Esophagus muscularis mucosa (tissue), 4 donors: ENCODE measurements at regions not wholly inside any gene's neighbourhood (a gene's known extent, or its start where the extent isn't known, plus 50 kb on each side); places are given as distances from the start of the nearest gene placed in this dataset.

Source experiments
- DNase-seq: peaks from one replicate; pipeline ENCODE4 v3.0.0-alpha.2; 2017; ENCODE audit errors: extremely low spot score
- H3K27ac ChIP-seq, 4 donors: fragments of 200-600 bp; sonication (generic); replicated peaks in 1 of 4; 1 replicate in 3 of 4; 2 replicates in 1 of 4; pipeline ENCODE4 v1.5.1; 2016 to 2019; ENCODE audit warnings: mild to moderate bottlenecking in 1 of 4
- H3K27me3 ChIP-seq, 4 donors: fragments of 200-600 bp; sonication (generic); one replicate each; pipeline versions ENCODE4 v1.5.1 to v1.6.0; 2016 to 2019
- H3K36me3 ChIP-seq, 4 donors: fragments of 200-600 bp; sonication (generic); one replicate each; pipeline ENCODE4 v1.5.1; 2016 to 2019
- H3K4me1 ChIP-seq, 4 donors: fragments of 200-600 bp; sonication (generic); one replicate each; pipeline ENCODE4 v1.5.1; 2016 to 2019
- H3K4me3 ChIP-seq, 4 donors: fragments of 200-600 bp; sonication (generic); 1 replicate in 2 of 4; 2 replicates in 2 of 4; pipeline ENCODE4 v1.5.1; 2016 to 2019; ENCODE audit warnings: mild to moderate bottlenecking in 4 of 4, moderate library complexity in 1 of 4
- H3K9me3 ChIP-seq, 4 donors: fragments of 200-600 bp; sonication (generic); 1 replicate in 3 of 4; 2 replicates in 1 of 4; pipeline ENCODE4 v1.5.1; 2016 to 2019
- CTCF ChIP-seq, 3 experiments: fragments of 200-600 bp in 2 of 3; fragments of 450-650 bp in 1 of 3; sonication (generic) in 2 of 3; IDR thresholded peaks; one replicate each; pipeline ENCODE4 v1.5.1; 2017 to 2019; ENCODE audit warnings: antibody characterized with exemption in 3 of 3, mild to moderate bottlenecking in 2 of 3, moderate library complexity in 1 of 3
- EP300 ChIP-seq: sonication (generic); formaldehyde crosslinking; IDR thresholded peaks from one replicate; pipeline ENCODE4 v1.6.1; 2017; ENCODE audit warnings: antibody characterized with exemption
- POLR2A ChIP-seq: fragments of 450-650 bp; IDR thresholded peaks from one replicate; pipeline ENCODE4 v1.6.1; 2017; ENCODE audit warnings: antibody characterized with exemption, moderate library complexity, mild to moderate bottlenecking, low read depth
- POLR2AphosphoS5 ChIP-seq, 2 donors: sonication (generic); formaldehyde crosslinking; IDR thresholded peaks; one replicate each; pipeline ENCODE4 v1.6.1; 2017; ENCODE audit warnings: antibody characterized with exemption in 2 of 2
- WGBS: methylation state at CpG from one replicate; pipeline ENCODE4 v1.1.5; 2018; 5-methylcytosine and 5-hydroxymethylcytosine counted together
- intact Hi-C: fragments of 100-400 bp; cut with DNase I; formaldehyde crosslinking; loops from one replicate; pipeline ENCODE4 v1.15.1; 2023

GRCh38 chr6:27679964-27680694, 207.2 kb upstream of the ZNF184 start:
- H3K27me3 ChIP-seq = peaks cover 0 to 89% (median 39%) of the 10 kb centered on the region in 4 donors
- 9% methylated on average over 40 of the region's 47 CpGs for WGBS
- TF ChIP-seq EP300 (no peak), POLR2AphosphoS5 (IDR thresholded peaks at IDR 0.05) (no peak), POLR2A (no peak), CTCF (IDR thresholded peaks at IDR 0.05) (no peak)
- H3K36me3 ChIP-seq = no peaks in the 10 kb centered on the region
- intact Hi-C loops = no loop called here
- H3K27ac ChIP-seq = no peak overlapping the region
- DNase-seq = no peak
- H3K4me1 ChIP-seq = peaks cover 0 to 4% (median 0%) of the 10 kb centered on the region in 4 donors
- H3K9me3 ChIP-seq = no peaks in the 10 kb centered on the region
- H3K4me3 ChIP-seq = no peak overlapping the region

GRCh38 chr6:27679308-27679963, 206.5 kb upstream of the ZNF184 start:
- Histone ChIP-seq H3K9me3 (no peaks in the 10 kb centered on the region), H3K4me3 (no peak overlapping the region), H3K27ac (no peak overlapping the region), H3K27me3 (peaks cover 0 to 96% (median 39%) of the 10 kb centered on the region in 4 donors), H3K36me3 (no peaks in the 10 kb centered on the region), H3K4me1 (peaks cover 0 to 4% (median 0%) of the 10 kb centered on the region in 4 donors)
- no peak for DNase-seq
- no peak for TF ChIP-seq CTCF (IDR thresholded peaks at IDR 0.05)
- 10% methylated on average over 27 of the region's 27 CpGs for WGBS
- intact Hi-C loops = no loop called here

GRCh38 chr6:27678469-27678868, 205.6 kb upstream of the ZNF184 start:
- Histone ChIP-seq H3K27ac (no peak overlapping the region), H3K27me3 (peaks cover 0 to 98% (median 40%) of the 10 kb centered on the region in 4 donors), H3K9me3 (no peaks in the 10 kb centered on the region), H3K4me1 (peaks cover 0 to 4% (median 0%) of the 10 kb centered on the region in 4 donors), H3K36me3 (no peaks in the 10 kb centered on the region), H3K4me3 (no peak overlapping the region)
- no peak for DNase-seq
- intact Hi-C loops = no loop called here
- TF ChIP-seq POLR2A (no peak), POLR2AphosphoS5 (IDR thresholded peaks at IDR 0.05) (no peak), EP300 (no peak), CTCF (IDR thresholded peaks at IDR 0.05) (no peak)
- 68% methylated on average over 5 of the region's 5 CpGs for WGBS

- TF ChIP-seq POLR2A (no peak), CTCF (IDR thresholded peaks at IDR 0.05) (no peak), EP300 (no peak), POLR2AphosphoS5 (IDR thresholded peaks at IDR 0.05) (no peak)
- Histone ChIP-seq H3K27me3 (peaks cover 0 to 100% (median 41%) of the 10 kb centered on the region in 4 donors), H3K27ac (no peak overlapping the region), H3K4me1 (peaks cover 0 to 2% (median under 1%) of the 10 kb centered on the region in 4 donors), H3K4me3 (no peak overlapping the region), H3K9me3 (no peaks in the 10 kb centered on the region), H3K36me3 (no peaks in the 10 kb centered on the region)
- no peak for DNase-seq
- intact Hi-C loops = no loop called here
- WGBS = 69% methylated on average over 9 of the region's 9 CpGs
Observed at GRCh38 chr6:27674882-27675281, 202.0 kb upstream of the ZNF184 start.
